Mesothelial cell of epicardium (in vitro differentiated cells): ENCODE measurements at regions not wholly inside any gene's neighbourhood (a gene's known extent, or its start where the extent isn't known, plus 50 kb on each side); places are given as distances from the start of the nearest gene placed in this dataset.

Experiments
- DNase-seq, 2 experiments: peaks; one replicate each; pipeline ENCODE4 v3.0.0; 2021; ENCODE audit warnings: low spot score in 2 of 2; ENCODE audit not compliant: unreplicated experiment in 2 of 2
- H3K27ac Mint-ChIP-seq: 2 replicates; pipeline ENCODE4 v1.8.0; 2021; ENCODE audit warnings: mixed read lengths
- H3K27me3 Mint-ChIP-seq: 2 replicates; pipeline ENCODE4 v1.8.0; 2021; ENCODE audit warnings: low read depth, mixed read lengths
- H3K36me3 Mint-ChIP-seq: 2 replicates; pipeline ENCODE4 v1.8.0; 2021; ENCODE audit warnings: mixed read lengths
- H3K4me1 Mint-ChIP-seq: 2 replicates; pipeline ENCODE4 v1.8.0; 2021; ENCODE audit warnings: mixed read lengths
- H3K4me3 Mint-ChIP-seq: 2 replicates; pipeline ENCODE4 v1.8.0; 2021; ENCODE audit warnings: mild to moderate bottlenecking, moderate library complexity, mixed read lengths
- H3K9me3 Mint-ChIP-seq: 2 replicates; pipeline ENCODE4 v1.8.0; 2021; ENCODE audit warnings: mixed read lengths
- CTCF ChIP-seq: fragments of 200-600 bp; sonication (generic); IDR thresholded peaks from one replicate; pipeline ENCODE4 v1.5.0; 2021; ENCODE audit warnings: antibody characterized with exemption; ENCODE audit not compliant: unreplicated experiment

- H3K27ac Mint-ChIP-seq, result no peak overlapping the region
- peaks cover 43% of the 10 kb centered on the region for H3K27me3 Mint-ChIP-seq
- DNase-seq, result no peak
- peaks cover under 1% of the 10 kb centered on the region for H3K4me1 Mint-ChIP-seq
- no peak overlapping the region for H3K4me3 Mint-ChIP-seq
- H3K36me3 Mint-ChIP-seq, result no peaks in the 10 kb centered on the region
- TF ChIP-seq CTCF, result no peak
- no peaks in the 10 kb centered on the region for H3K9me3 Mint-ChIP-seq
Observed at GRCh38 chr17:77767148-77767547, 191.4 kb upstream of the TNRC6C start.

- Mint-ChIP-seq H3K4me1 (peaks cover 12% of the 10 kb centered on the region), H3K27me3 (peaks cover 47% of the 10 kb centered on the region), H3K4me3 (no peak overlapping the region), H3K27ac (no peak overlapping the region), H3K36me3 (no peaks in the 10 kb centered on the region), H3K9me3 (no peaks in the 10 kb centered on the region)
- TF ChIP-seq CTCF, result no peak
- no peak for DNase-seq
Observed at GRCh38 chr17:77768248-77768852, 190.2 kb upstream of the TNRC6C start.

GRCh38 chr17:77769215-77769614 is 189.3 kb upstream of the TNRC6C start:
- H3K27ac Mint-ChIP-seq, result no peak overlapping the region
- no peaks in the 10 kb centered on the region for H3K9me3 Mint-ChIP-seq
- TF ChIP-seq CTCF, result no peak
- H3K4me1 Mint-ChIP-seq, result peaks cover 12% of the 10 kb centered on the region
- no peaks in the 10 kb centered on the region for H3K36me3 Mint-ChIP-seq
- H3K27me3 Mint-ChIP-seq, result peaks cover 38% of the 10 kb centered on the region
- no peak for DNase-seq
- H3K4me3 Mint-ChIP-seq, result no peak overlapping the region

GRCh38 chr17:77769762-77770161 is 188.7 kb upstream of the TNRC6C start:
- no peak for TF ChIP-seq CTCF
- H3K36me3 Mint-ChIP-seq, result no peaks in the 10 kb centered on the region
- H3K4me3 Mint-ChIP-seq, result no peak overlapping the region
- H3K9me3 Mint-ChIP-seq, result no peaks in the 10 kb centered on the region
- DNase-seq, result no peak
- peaks cover 12% of the 10 kb centered on the region for H3K4me1 Mint-ChIP-seq
- H3K27me3 Mint-ChIP-seq, result peaks cover 37% of the 10 kb centered on the region
- no peak overlapping the region for H3K27ac Mint-ChIP-seq

GRCh38 chr17:77770331-77771105 is 188.0 kb upstream of the TNRC6C start:
- DNase-seq, result no peak
- Mint-ChIP-seq H3K27me3 (peaks cover 30% of the 10 kb centered on the region), H3K4me1 (peaks cover 12% of the 10 kb centered on the region), H3K4me3 (no peak overlapping the region), H3K36me3 (no peaks in the 10 kb centered on the region), H3K9me3 (no peaks in the 10 kb centered on the region), H3K27ac (no peak overlapping the region)
- TF ChIP-seq CTCF, result no peak
